SK-N-SH (cell line): ENCODE measurements at regions not wholly inside any gene's neighbourhood (a gene's known extent, or its start where the extent isn't known, plus 50 kb on each side); places are given as distances from the start of the nearest gene placed in this dataset.

Experiments
- CTCF ChIA-PET: fragments of 300-600, 350-600 bp; formaldehyde crosslinking; extraction: SDS; loops from one replicate; lab custom pipeline; 2021; lab: Yijun Ruan, JAX
- POLR2A ChIA-PET: fragments of 350-600 bp; sonication (Branson Sonifier 250); formaldehyde crosslinking; extraction: SDS; loops from one replicate; lab custom pipeline; 2020; ENCODE audit warnings: antibody characterized with exemption, inconsistent platforms; lab: Yijun Ruan, JAX
- DNase-seq: peaks from one replicate; pipeline ENCODE4 v3.0.0; 2012
- H2AFZ ChIP-seq: fragments of 200-600 bp; sonication (generic); 2 replicates; pipeline ENCODE4 v1.8.1; 2016; ENCODE audit warnings: antibody characterized with exemption, mild to moderate bottlenecking, low read depth
- H3F3A ChIP-seq: fragments of 200-600 bp; sonication (generic); replicated peaks from 2 replicates; pipeline ENCODE3; 2016; ENCODE audit warnings: antibody characterized with exemption, mild to moderate bottlenecking; ENCODE audit not compliant: insufficient read depth
- H3K27ac ChIP-seq, 2 experiments: fragments of 200-500 bp in 1 of 2; fragments of 200-600 bp in 1 of 2; sonication (Bioruptor generic) in 1 of 2; sonication (generic), shearing (Covaris generic) in 1 of 2; 2 replicates each; pipeline versions ENCODE4 v1.5.1 to v1.6.1; 2014 to 2016; ENCODE audit warnings: low read depth in 2 of 2, inconsistent platforms in 1 of 2, low read length in 1 of 2, mild to moderate bottlenecking in 1 of 2, mixed read lengths in 1 of 2
- H3K27me3 ChIP-seq: fragments of 200-600 bp; sonication (generic), shearing (Covaris generic); 2 replicates; pipeline ENCODE4 v1.6.1; 2016; ENCODE audit warnings: mixed run types; ENCODE audit not compliant: insufficient read depth
- H3K36me3 ChIP-seq, 2 experiments: fragments of 200-500 bp in 1 of 2; fragments of 200-600 bp in 1 of 2; sonication (Bioruptor generic) in 1 of 2; sonication (generic) in 1 of 2; replicated peaks in 1 of 2; 2 replicates each; pipeline versions ENCODE3 to v1.5.1; 2014 to 2016; ENCODE audit warnings: low read length in 1 of 2, mild to moderate bottlenecking in 1 of 2; ENCODE audit not compliant: insufficient read depth in 2 of 2, control insufficient read depth in 1 of 2
- H3K4me1 ChIP-seq, 2 experiments: fragments of 200-500 bp in 1 of 2; fragments of 200-600 bp in 1 of 2; sonication (Bioruptor generic) in 1 of 2; sonication (generic), shearing (Covaris generic) in 1 of 2; 2 replicates each; pipeline versions ENCODE4 v1.5.1 to v1.6.1; 2014 to 2016; ENCODE audit warnings: low read depth in 1 of 2, low read length in 1 of 2, mixed run types in 1 of 2; ENCODE audit not compliant: insufficient read depth in 2 of 2, control insufficient read depth in 1 of 2
- H3K4me2 ChIP-seq: fragments of 200-600 bp; sonication (generic), shearing (Covaris generic); 2 replicates; pipeline ENCODE4 v1.6.1; 2017; ENCODE audit warnings: mixed run types
- H3K4me3 ChIP-seq, 2 experiments: fragments of 200-500 bp in 1 of 2; fragments of 200-600 bp in 1 of 2; sonication (Bioruptor generic) in 1 of 2; sonication (generic), shearing (Covaris generic) in 1 of 2; 2 replicates each; pipeline versions ENCODE4 v1.5.1 to v1.8.1; 2014 to 2016; ENCODE audit warnings: low read depth in 2 of 2, inconsistent platforms in 1 of 2, low read length in 1 of 2, mild to moderate bottlenecking in 1 of 2, mixed read lengths in 1 of 2, moderate library complexity in 1 of 2
- H3K79me2 ChIP-seq: fragments of 200-600 bp; sonication (generic); 2 replicates; pipeline ENCODE4 v1.8.1; 2017; ENCODE audit warnings: mild to moderate bottlenecking; ENCODE audit not compliant: insufficient read depth
- H3K9ac ChIP-seq: fragments of 200-600 bp; sonication (generic); 2 replicates; pipeline ENCODE4 v1.6.1; 2017; ENCODE audit warnings: mixed run types
- H3K9me2 ChIP-seq: fragments of 200-600 bp; sonication (generic); 2 replicates; pipeline ENCODE4 v1.6.1; 2017; ENCODE audit warnings: mixed run types
- H3K9me3 ChIP-seq: fragments of 200-600 bp; sonication (generic); 2 replicates; pipeline ENCODE4 v1.6.1; 2017; ENCODE audit warnings: mixed run types, mild to moderate bottlenecking, moderate library complexity
- H4K20me1 ChIP-seq: fragments of 200-600 bp; sonication (generic); 2 replicates; pipeline ENCODE4 v1.6.1; 2017; ENCODE audit warnings: mild to moderate bottlenecking, mixed run types; ENCODE audit not compliant: insufficient read depth
- ELF1 ChIP-seq: IDR thresholded peaks from 2 replicates; pipeline ENCODE4 v1.4.0; 2012
- EP300 ChIP-seq, 2 experiments: IDR thresholded peaks; 2 replicates each; pipeline versions ENCODE4 v1.4.0 to v1.6.1; 2012; ENCODE audit warnings: borderline replicate concordance in 1 of 2, low read depth in 1 of 2, low read length in 1 of 2
- FOXM1 ChIP-seq: IDR thresholded peaks from 2 replicates; pipeline ENCODE4 v1.4.0; 2012; ENCODE audit warnings: low read depth, mild to moderate bottlenecking
- GABPA ChIP-seq: IDR thresholded peaks from 2 replicates; pipeline ENCODE4 v1.4.0; 2012; ENCODE audit warnings: low read depth, mild to moderate bottlenecking
- MEF2A ChIP-seq: IDR thresholded peaks from 2 replicates; pipeline ENCODE4 v1.4.0; 2012; ENCODE audit warnings: low read depth, borderline replicate concordance
- NFIC ChIP-seq: IDR thresholded peaks from 2 replicates; pipeline ENCODE4 v1.4.0; 2012; ENCODE audit warnings: borderline replicate concordance
- NRF1 ChIP-seq: IDR thresholded peaks from 2 replicates; pipeline ENCODE4 v1.6.1; 2012; ENCODE audit warnings: low read depth, mild to moderate bottlenecking, low read length
- PBX3 ChIP-seq: IDR thresholded peaks from 2 replicates; pipeline ENCODE4; 2012
- POLR2AphosphoS5 ChIP-seq: IDR thresholded peaks from 2 replicates; pipeline ENCODE4 v1.6.1; 2012; ENCODE audit warnings: low read depth, low read length
- RAD21 ChIP-seq: IDR thresholded peaks from 2 replicates; pipeline ENCODE4 v1.6.1; 2012; ENCODE audit warnings: mild to moderate bottlenecking, low read length
- RCOR1 ChIP-seq: fragments of 150-350 bp; IDR thresholded peaks from 2 replicates; pipeline ENCODE4 v1.6.1; 2017; ENCODE audit warnings: antibody characterized with exemption, low read length
- RFX5 ChIP-seq: IDR thresholded peaks from 2 replicates; pipeline ENCODE4 v1.6.1; 2012; ENCODE audit warnings: mild to moderate bottlenecking, improper control_type of control experiment, low read length
- RXRA ChIP-seq: IDR thresholded peaks from 2 replicates; pipeline ENCODE4 v1.4.0; 2012; ENCODE audit warnings: low read depth, mild to moderate bottlenecking, borderline replicate concordance
- SIN3A ChIP-seq: IDR thresholded peaks from 2 replicates; pipeline ENCODE4 v1.6.1; 2012; ENCODE audit warnings: low read depth, mild to moderate bottlenecking, low read length, moderate library complexity, borderline replicate concordance
- SMC3 ChIP-seq: IDR thresholded peaks from 2 replicates; pipeline ENCODE4 v1.6.1; 2012; ENCODE audit warnings: low read depth, low read length, improper control_type of control experiment
- TCF12 ChIP-seq: IDR thresholded peaks from 2 replicates; pipeline ENCODE4 v1.4.0; 2012
- USF1 ChIP-seq: IDR thresholded peaks from 2 replicates; pipeline ENCODE4 v1.4.0; 2012; ENCODE audit warnings: low read depth, borderline replicate concordance
- USF2 ChIP-seq: fragments of 150-350 bp; IDR thresholded peaks from 2 replicates; pipeline ENCODE4 v1.6.1; 2017; ENCODE audit warnings: antibody characterized with exemption, low read length, low read depth, borderline replicate concordance
- YY1 ChIP-seq: IDR thresholded peaks from 2 replicates; pipeline ENCODE4 v1.4.0; 2012; ENCODE audit warnings: low read depth, mild to moderate bottlenecking
- TF ChIP-seq, protein P1 (sequence below): IDR thresholded peaks from 2 replicates; pipeline ENCODE4 v1.4.0; 2012; ENCODE audit warnings: low read depth

- Histone ChIP-seq H3K4me1 (no peaks in the 10 kb centered on the region), H4K20me1 (no peaks in the 10 kb centered on the region), H3K4me3 (no peak overlapping the region), H3K79me2 (no peaks in the 10 kb centered on the region), H3K9me3 (no peaks in the 10 kb centered on the region), H3K27ac (no peak overlapping the region), H3K9ac (no peak overlapping the region), H3K36me3 (no peaks in the 10 kb centered on the region), H3K9me2 (no peaks in the 10 kb centered on the region), H3F3A (no peaks in the 10 kb centered on the region), H2AFZ (no peak overlapping the region), H3K4me2 (no peak overlapping the region), H3K27me3 (no peaks in the 10 kb centered on the region; the same call in 1 of the 2 replicates)
- ChIA-PET CTCF (no interaction called here), POLR2A (no interaction called here)
- no peak for DNase-seq
- TF ChIP-seq TCF12 (no peak), NRF1 (no peak), NFIC (no peak), RFX5 (no peak), USF1 (no peak), USF2 (no peak), SMC3 (no peak), EP300 (IDR thresholded peaks at IDR 0.05; ENCODE audit: borderline replicate concordance in 1 of 2, low read depth in 1 of 2, low read length in 1 of 2) (no peak), PBX3 (no peak), MEF2A (no peak), YY1 (no peak), FOXM1 (no peak), GABPA (no peak), POLR2AphosphoS5 (no peak), ELF1 (no peak), SIN3A (no peak), RAD21 (no peak), RCOR1 (no peak), RXRA (no peak)
- TF ChIP-seq, protein P1, sequence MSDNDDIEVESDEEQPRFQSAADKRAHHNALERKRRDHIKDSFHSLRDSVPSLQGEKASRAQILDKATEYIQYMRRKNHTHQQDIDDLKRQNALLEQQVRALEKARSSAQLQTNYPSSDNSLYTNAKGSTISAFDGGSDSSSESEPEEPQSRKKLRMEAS = no peak
Measured at GRCh38 chr5:10116594-10116993, 133.1 kb downstream of the ATPSCKMT start.
